Fibroblast of skin of abdomen (primary cell): ENCODE measurements at regions not wholly inside any gene's neighbourhood (a gene's known extent, or its start where the extent isn't known, plus 50 kb on each side); places are given as distances from the start of the nearest gene placed in this dataset.
"Not testable (repeated sequence)": the region's sequence is repeated elsewhere in the genome, so short reads cannot be mapped to it uniquely, and the experiment has no call there.

Source experiments
- DNase-seq: peaks from one replicate; pipeline ENCODE4 v3.0.0-alpha.2; 2013

- DNase-seq, result no peak
These were observed 79.3 kb upstream of the SHANK2 start for GRCh38 chr11:71331631-71332030.

DNA sequence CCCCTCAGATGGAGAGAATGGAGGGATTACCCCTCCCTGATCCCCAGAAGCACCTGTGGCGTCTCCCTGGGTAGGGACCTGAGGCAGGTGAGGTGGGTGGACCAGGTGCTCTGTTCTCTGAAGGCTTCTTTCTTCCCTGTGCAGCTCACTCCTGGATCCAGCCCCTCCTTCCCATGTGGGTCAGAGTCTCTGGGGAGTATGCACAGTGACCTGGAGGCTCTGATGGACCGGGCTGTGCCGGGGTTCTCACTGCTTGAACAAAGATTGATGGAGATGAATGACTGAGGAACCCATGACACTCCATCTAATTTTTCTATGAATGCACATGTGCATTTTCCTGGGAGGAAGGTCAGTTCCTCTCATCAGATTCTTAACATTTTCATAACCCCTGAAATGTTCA lies 78.6 kb upstream of the SHANK2 start:
- DNase-seq, result no peak

- no peak for DNase-seq
These were observed 78.0 kb upstream of the SHANK2 start for GRCh38 chr11:71330349-71330748.

- DNase-seq, result no peak
These were observed 77.4 kb upstream of the SHANK2 start for GRCh38 chr11:71329786-71330185.

GRCh38 chr11:71329165-71329510 lies 76.8 kb upstream of the SHANK2 start:
- DNase-seq, result no peak

GRCh38 chr11:71327156-71328085 lies 75.0 kb upstream of the SHANK2 start:
- DNase-seq, result no peak

DNA sequence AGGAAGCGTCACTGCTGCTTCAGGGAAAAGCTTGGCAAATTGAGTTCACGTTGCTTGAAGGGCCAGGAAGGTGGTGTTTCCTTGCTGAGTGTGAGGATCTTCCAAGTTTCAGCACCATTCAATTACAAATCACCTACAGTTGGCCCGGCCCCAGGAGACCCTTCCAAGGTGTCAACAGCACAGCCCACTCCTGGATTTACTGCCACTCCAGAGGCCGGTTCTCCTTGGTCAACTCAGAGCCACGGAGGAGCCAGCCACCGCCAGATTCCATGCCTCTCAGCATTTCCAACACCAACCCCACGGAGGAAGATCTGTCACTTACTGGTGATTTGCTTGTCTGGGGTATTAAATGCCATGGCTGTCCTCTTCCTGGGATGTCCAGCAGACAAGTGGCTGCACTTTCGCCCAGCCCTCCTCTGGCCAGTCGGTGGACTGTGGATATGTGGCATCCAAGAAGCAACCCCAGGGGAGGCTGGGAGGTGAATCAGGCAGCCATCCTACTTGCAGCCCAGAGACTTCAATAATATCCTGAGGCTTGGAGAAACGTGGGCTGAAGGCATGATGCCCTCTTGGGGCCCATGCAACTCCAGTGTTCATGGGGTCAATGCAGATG lies 74.1 kb upstream of the SHANK2 start:
- no peak for DNase-seq

DNA sequence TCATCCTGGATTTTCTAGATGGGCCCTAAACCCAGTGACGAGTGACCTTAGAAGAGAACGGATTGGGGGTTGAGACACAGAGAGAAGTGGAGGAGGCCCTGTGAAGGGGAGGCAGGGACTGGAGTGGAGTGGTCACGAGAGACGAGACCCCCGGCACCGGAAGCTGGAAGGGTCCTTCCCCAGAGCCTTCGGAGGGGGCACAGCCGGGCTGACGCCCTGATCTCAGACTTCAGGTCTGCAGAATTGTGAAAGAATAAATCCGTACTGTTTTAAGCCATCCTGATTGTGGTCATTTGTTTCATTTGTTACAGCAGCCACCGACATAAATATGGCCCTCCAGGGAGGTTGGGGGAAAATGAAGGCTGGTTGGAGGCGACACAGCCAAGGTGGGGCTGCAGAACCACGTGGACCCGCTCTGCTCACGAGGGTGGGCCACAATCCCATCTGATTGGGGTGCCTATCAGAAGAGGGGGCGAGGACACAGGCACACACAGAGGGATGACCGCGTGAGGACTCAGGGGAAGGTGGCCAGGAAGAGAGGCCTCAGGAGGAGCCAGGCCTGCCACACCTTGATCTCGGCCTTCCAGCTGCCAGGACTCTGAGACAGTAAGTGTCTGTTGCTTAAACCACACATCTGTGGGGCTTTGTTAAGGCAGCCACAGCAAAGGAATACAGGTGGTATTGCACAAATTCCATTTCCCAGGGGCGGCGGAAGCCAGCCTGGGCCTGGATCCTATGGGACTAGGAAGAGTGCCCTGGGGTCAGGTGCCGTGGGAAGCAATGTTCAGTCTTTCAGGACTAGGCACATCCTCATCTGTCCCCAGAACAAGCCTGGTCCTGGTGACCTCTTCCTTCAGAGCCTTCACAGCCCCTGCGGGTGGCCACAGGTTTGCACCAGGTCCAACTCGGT lies 73.3 kb upstream of the SHANK2 start:
- DNase-seq, result no peak

DNA sequence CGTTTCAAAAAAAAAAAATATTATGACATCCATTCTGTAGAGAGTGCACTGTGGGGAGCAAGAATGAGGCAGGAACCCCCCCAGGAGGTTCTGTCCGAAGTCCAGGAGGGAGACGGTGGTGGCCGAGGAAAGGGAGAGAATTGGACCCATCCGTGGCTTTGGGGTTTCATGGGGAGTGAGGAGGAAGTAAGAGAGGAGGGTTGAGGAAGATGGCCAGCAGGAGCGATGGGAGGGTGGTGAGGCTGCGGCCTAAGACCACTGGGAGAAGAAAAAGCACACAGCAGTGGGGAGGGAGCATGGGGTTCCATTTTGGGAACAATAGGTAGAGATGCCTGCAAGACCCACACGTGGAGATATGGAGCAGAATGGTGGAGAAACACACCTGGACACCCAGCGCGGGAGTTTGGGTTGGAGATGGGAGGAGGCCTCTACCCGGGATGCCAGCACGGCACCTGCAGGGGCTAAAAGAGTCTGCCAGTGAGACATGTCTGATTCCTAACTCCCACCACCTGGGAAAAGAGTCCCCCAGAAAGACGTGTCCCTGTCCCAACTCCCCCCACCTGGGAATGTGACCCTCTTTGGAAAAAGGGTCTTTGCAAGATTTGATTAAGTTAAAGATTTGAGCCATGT lies 72.5 kb upstream of the SHANK2 start:
- no peak for DNase-seq

DNA sequence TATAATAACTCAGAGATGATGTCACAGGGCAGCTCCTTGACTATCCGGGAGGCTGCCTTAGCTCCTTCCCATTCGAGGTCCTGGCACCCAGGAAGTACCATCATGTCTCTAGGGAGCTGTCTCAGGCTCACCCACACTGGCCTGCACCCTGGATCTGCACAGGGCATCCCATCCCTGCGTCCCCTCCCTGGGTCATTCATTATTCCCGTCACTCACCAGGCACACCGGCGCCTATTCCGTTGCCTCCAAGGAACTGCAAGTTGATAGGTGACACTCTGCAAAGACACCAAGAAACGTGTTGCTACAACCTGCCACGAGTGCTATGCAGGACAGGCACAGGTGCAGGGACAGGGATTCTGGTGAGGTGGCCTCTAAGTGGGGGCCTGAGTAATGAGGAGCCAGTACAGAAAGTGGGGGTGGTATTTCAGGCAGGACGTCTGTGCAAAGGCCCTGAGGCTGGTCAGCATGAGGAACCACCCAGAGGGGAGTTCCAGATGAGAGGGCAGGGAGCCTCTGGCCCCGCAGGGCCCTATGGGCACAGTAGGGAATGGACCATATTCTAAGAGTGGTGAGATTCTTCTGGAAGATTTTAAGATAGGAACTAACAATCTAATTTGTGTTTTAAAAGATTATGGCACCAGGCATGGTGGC lies 71.6 kb upstream of the SHANK2 start:
- DNase-seq, result no peak

DNA sequence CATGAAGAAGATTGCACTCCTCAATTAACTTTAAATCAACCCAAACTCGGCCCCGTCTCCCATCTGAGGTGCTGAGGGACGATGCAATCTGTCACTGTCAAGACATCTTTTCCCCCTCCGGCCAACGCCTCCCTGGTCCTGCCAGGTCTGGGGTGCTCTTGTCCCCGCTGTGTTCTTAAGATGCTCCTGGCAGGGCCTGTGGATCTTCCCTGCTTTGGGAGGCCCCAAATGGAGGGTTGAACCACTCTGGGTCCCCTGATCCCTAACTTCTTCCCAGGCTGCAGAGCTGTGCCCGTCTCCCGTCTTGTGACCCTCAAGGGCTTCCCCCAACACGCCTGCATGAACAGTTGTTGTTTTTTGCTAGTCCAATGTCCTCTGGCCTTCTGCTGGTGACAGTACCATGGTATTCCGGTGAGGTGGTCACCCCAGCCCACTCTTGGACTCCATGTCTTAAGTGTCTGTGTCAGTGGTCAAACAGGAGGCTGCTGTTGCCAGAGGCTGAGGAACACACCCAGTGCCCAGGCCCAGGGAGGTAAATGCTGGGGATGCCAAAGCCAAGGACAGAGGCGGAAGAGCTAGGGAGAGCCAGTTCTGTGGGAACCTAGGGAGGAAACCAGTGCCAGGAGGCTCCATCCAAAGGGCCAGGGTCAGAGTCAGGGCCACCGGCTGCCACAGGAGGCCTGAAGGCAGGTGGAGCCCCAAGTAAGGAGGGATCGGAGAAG lies 70.6 kb upstream of the SHANK2 start:
- no peak for DNase-seq

DNA sequence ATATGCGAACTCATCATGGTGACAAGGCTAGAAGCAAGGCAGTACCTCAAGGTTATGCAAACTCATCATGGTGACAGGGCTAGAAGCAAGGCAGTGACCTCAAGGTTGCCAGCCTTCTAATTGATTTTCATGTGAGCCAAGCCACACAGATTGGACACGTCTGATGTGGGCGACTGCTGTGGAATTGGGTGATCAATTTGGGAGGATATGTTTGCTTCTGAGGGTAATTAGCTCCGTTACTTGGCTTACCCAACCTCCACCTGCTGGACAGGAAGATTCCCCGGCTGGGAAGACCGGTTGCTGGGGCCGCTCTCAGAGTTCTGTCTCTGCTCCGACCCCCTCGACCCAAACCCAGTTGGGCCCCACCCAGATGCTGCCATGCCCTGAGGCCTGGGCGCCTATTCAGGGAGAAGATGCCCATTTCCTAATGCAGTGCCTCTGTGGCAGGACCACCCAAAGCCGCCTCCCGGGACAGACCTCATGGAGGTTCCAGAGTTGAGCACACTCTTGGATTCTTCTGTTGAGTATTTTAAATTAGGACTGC lies 69.9 kb upstream of the SHANK2 start:
- no peak for DNase-seq

GRCh38 chr11:71321433-71322191 lies 69.2 kb upstream of the SHANK2 start:
- no peak for DNase-seq

GRCh38 chr11:71316701-71317100 lies 64.3 kb upstream of the SHANK2 start:
- DNase-seq, result no peak

GRCh38 chr11:71312616-71313015 lies 60.2 kb upstream of the SHANK2 start:
- not testable (repeated sequence) for DNase-seq

DNA sequence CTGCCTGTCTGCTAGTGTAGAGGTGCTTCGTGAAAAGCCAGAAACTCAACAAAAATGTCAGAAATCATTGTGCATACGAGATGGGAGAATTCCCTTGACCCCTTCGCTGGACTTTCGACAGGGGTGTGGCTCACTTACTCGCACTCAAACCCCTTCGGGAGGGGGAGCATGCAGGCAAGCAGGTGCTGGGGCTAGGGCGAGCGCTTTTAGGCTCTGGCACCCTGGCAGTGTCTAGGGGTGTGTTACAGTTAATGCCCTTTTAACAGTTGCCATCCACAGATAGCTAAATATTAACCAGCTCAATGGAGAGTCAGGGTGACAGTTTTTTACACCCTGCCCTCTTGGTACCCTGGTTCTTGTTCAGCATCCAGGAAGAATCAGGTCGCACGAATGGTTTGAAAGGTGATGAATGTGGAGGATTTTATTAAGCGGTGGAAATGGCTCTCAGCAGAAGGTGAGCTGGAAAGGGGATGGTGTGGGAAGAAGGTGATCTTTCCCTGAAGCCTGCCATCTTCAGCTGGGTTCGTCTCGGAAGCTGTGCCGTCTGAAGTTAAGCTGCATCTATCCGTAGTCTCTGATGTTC lies 59.6 kb upstream of the SHANK2 start:
- DNase-seq, result no peak

GRCh38 chr11:71311176-71311925 lies 59.0 kb upstream of the SHANK2 start:
- no peak for DNase-seq

- DNase-seq, result no peak
These were observed 57.8 kb upstream of the SHANK2 start for GRCh38 chr11:71310184-71310583.

- DNase-seq, result no peak
These were observed 57.2 kb upstream of the SHANK2 start for GRCh38 chr11:71309611-71310010.
